ENCODE measurements at regions not wholly inside any gene's neighbourhood (a gene's known extent, or its start where the extent isn't known, plus 50 kb on each side); places are given as distances from the start of the nearest gene placed in this dataset.

DNA sequence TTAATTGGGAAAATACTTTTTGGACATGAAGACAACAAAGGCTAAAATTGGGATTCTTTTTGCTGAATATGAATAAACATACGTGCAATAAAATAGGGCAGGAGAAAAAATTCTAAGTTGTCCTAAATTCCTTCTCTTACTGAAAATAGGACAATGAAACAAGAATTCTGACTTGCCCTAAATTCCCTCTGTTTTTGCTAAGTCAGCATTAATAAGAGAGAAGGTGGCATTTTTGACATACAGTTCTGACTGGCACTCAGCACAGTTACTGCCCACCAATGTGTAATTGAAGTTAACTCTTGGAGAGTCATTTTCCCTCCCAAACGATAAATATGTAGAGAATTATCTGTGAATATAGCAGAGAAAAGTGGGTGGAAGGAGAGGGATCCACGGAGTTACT, 1021.1 kb upstream of the CDH8 start:
- no peak overlapping the region for H3K4me3 Mint-ChIP-seq
- peaks cover 10 to 15% of the 10 kb centered on the region in 2 donors for H3K9me3 Mint-ChIP-seq
- DNase-seq: no peak
- H3K4me1 Mint-ChIP-seq (ENCODE audit: low read depth): no peaks in the 10 kb centered on the region
- no peak for ATAC-seq (replicated peaks in 1 of 2)
- no peaks in the 10 kb centered on the region for H3K36me3 Mint-ChIP-seq (ENCODE audit: insufficient read depth in 2 of 2)
- no peaks in the 10 kb centered on the region for H3K27me3 Mint-ChIP-seq (ENCODE audit: low read depth)
- H3K27ac Mint-ChIP-seq: no peak overlapping the region

DNA sequence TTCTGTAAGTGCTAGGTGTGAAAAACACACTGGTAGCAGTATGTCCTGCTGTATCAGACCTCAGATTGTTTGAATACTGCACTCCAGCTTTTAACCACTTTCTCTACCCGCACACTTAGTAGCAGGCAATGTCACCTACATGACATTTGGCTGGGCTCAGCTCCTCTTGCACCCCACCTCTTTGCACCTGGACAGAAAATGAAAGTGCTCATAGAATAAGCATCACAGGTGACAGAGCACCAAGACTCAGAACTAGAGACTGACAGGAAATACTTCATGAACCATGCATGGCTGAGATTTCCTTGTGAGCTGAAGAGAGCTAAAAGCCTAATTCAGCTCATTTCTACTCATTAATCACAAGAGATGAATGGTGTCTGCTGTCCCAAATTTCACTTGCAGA, 1014.2 kb upstream of the CDH8 start:
- Mint-ChIP-seq H3K27me3 (ENCODE audit: low read depth) (no peaks in the 10 kb centered on the region), H3K36me3 (ENCODE audit: insufficient read depth in 2 of 2) (peaks cover 0 to 2% of the 10 kb centered on the region in 2 donors), H3K4me3 (no peak overlapping the region)

DNA sequence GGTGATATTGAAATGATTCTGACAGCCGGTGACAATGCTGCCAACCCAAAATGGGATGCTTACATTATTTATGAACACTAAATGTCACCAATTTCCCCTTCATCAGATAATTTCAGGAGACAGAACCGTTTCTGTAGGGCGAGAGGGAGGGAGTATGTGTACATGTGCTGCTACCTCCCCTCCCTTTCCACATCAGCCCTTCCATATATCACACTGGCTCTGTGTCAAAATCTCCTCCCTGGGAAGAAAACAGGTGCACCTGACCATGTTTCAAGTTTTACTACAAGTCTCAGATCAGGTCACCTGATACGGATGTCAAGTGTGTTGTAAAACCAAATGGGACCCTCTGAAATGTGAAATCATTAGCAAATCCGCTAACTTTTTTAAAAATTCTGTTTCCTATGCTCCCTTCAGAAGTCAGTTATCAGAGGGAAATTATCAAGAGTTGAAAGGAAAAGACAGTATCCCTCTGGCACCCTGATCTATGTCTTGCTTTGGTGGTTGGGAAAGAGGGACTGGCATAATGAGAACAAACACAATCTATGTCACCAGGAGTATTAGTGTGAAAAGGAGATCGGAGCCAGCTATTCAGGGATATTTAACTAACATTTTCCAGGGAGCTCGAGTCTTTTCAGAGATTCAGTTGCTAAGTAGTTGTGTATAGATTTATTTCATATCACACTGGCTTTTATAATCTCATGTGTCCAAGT, 1002.3 kb upstream of the CDH8 start:
- no peak for ATAC-seq (replicated peaks in 1 of 2)
- Mint-ChIP-seq H3K4me1 (ENCODE audit: low read depth) (no peaks in the 10 kb centered on the region), H3K9me3 (peaks cover 9 to 17% of the 10 kb centered on the region in 2 donors), H3K27me3 (ENCODE audit: low read depth) (no peaks in the 10 kb centered on the region), H3K36me3 (ENCODE audit: insufficient read depth in 2 of 2) (peaks cover 1 to 4% of the 10 kb centered on the region in 2 donors), H3K4me3 (no peak overlapping the region), H3K27ac (no peak overlapping the region)
- no peak for DNase-seq

More for the DNA sequence above, 1014.2 kb upstream of the CDH8 start:
- Mint-ChIP-seq H3K27ac (no peak overlapping the region), H3K9me3 (peaks cover 7 to 11% of the 10 kb centered on the region in 2 donors), H3K4me1 (ENCODE audit: low read depth) (no peaks in the 10 kb centered on the region)
- no peak for ATAC-seq (replicated peaks in 1 of 2)
- no peak for DNase-seq

DNA sequence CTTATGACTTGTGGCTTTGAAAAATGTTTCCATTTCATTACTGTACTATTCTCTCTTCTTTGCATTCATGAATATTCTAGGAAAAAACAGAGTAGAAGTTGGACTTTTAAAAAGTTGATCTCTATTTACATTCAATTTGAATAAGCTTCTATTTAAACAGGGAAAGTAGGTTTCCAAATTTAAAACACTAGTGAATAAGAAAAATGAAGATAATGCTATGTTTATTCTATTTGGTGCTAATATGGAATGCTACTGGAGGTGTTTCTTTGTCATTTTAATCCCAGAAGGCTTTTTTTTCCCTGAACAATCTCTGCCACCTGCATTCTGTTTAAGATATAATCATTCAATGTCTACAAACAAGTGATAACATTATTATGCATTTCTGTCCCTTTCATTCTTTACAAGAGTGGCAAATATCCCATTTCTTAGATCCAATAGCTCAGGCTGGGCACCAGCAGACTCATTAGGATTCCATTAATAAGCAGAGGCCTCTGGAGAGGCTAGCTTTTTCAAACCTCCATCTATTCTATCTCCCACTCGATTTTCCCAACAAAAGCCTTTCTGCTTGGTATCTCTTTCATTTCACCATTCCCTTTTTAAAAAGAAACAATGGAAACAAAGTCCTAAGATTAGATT, 1001.6 kb upstream of the CDH8 start:
- peaks cover 1 to 4% of the 10 kb centered on the region in 2 donors for H3K36me3 Mint-ChIP-seq (ENCODE audit: insufficient read depth in 2 of 2)
- H3K4me1 Mint-ChIP-seq (ENCODE audit: low read depth): no peaks in the 10 kb centered on the region
- DNase-seq: no peak
- no peak for ATAC-seq (replicated peaks in 1 of 2)
- no peak overlapping the region for H3K4me3 Mint-ChIP-seq
- no peak overlapping the region for H3K27ac Mint-ChIP-seq
- H3K9me3 Mint-ChIP-seq: peaks cover 9 to 17% of the 10 kb centered on the region in 2 donors
- H3K27me3 Mint-ChIP-seq (ENCODE audit: low read depth): no peaks in the 10 kb centered on the region

DNA sequence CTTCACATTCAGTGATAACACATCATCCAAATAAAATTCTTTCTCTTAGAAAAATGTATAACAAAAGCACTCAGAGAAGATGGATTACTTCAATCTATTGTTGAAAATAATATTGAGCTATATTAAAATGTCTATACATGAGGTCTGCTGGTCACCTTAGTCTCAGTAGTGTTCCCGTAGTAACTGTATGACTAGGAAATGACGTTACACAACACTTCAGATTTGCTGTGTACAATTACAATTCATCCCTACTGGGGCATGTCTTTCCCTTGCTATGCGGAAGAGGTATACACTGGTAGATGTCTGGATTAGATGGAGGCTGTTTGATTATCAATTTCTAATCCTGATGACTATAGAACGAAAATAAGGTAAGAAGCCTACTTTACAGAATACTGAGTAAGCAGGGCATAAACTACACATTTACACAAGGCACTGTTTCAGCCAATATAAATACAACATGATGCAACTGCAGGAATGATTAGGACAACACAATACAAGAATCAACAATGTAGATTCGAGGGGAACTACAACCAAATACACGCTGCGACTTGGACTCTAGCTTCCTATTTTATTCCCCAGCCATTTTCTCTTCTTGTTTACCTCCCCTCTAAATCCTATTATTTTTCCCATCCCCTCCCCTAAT, 982.5 kb upstream of the CDH8 start:
- Mint-ChIP-seq H3K4me3 (no peak overlapping the region), H3K4me1 (ENCODE audit: low read depth) (no peaks in the 10 kb centered on the region), H3K27me3 (ENCODE audit: low read depth) (no peaks in the 10 kb centered on the region), H3K27ac (no peak overlapping the region), H3K36me3 (ENCODE audit: insufficient read depth in 2 of 2) (peaks cover 0 to 4% of the 10 kb centered on the region in 2 donors), H3K9me3 (peaks cover 7% of the 10 kb centered on the region in 2 donors)
- ATAC-seq (replicated peaks in 1 of 2): no peak
- no peak for DNase-seq

DNA sequence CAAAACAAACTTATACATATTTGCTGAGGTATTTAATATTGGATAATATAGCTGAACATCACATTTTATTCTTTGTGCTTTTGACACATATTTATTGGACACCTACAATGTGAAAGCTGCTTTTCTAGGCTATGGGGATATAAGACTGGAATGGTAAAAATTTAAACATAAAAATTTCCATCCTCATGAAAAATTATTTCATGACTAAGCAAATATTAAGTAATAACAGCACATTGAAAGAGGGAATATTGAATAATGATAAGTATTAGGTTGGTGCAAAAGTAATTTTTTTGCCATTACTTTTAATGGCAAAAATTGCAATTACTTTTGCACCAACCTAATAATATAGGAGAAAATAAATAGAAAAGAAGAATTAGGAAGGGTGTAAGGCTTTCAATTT, 972.5 kb upstream of the CDH8 start:
- ATAC-seq (replicated peaks in 1 of 2): no peak
- Mint-ChIP-seq H3K27me3 (ENCODE audit: low read depth) (no peaks in the 10 kb centered on the region), H3K27ac (no peak overlapping the region), H3K4me1 (ENCODE audit: low read depth) (no peaks in the 10 kb centered on the region), H3K4me3 (no peak overlapping the region), H3K9me3 (peaks cover 17 to 21% of the 10 kb centered on the region in 2 donors), H3K36me3 (ENCODE audit: insufficient read depth in 2 of 2) (peaks cover 0 to 4% of the 10 kb centered on the region in 2 donors)
- DNase-seq: no peak

DNA sequence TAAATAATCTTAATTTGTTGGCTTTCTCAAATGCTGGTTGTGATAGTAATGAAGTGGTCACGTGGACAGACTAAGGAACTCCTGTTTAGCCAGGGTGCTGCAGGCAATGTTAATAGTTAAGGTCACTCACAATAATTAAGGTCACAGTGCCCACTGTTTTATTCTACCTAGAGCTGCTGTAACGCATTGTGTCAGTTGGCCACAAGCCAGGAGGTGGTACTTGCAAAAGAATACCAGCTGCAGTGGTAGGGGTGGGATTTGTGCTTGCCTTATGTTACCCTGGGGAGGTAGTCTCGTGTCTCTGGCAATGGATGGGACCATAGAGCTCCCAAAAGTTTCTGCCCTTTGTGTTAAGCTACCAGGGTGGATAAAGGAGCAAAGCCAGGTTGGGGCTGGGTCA, 969.1 kb upstream of the CDH8 start:
- Mint-ChIP-seq H3K27me3 (ENCODE audit: low read depth) (no peaks in the 10 kb centered on the region), H3K9me3 (peaks cover 14 to 21% of the 10 kb centered on the region in 2 donors), H3K4me1 (ENCODE audit: low read depth) (no peaks in the 10 kb centered on the region), H3K4me3 (no peak overlapping the region), H3K27ac (no peak overlapping the region), H3K36me3 (ENCODE audit: insufficient read depth in 2 of 2) (peaks cover 0 to 2% of the 10 kb centered on the region in 2 donors)
- no peak for ATAC-seq (replicated peaks in 1 of 2)
- no peak for DNase-seq

DNA sequence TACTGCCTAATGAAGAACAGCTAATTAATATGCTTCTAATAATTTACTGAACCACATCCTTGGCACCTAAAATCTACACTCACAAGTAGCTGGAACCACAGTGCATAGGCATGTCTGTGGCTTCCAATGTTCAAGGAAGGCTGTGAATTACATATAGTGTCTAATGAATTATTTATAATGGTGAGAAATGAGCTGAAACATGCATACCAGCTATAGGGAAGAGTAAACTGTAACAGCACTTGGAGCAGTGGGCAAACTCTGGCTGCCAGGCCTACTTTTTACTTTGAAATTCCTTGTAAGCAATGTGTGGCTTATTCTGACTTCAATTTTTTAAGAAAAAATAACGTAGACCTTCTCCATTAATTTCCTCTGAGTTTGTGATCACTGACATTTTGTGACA, 953.2 kb upstream of the CDH8 start:
- Mint-ChIP-seq H3K4me3 (no peak overlapping the region), H3K9me3 (peaks cover 2 to 9% of the 10 kb centered on the region in 2 donors), H3K36me3 (ENCODE audit: insufficient read depth in 2 of 2) (peaks cover 0 to 3% of the 10 kb centered on the region in 2 donors), H3K4me1 (ENCODE audit: low read depth) (no peaks in the 10 kb centered on the region), H3K27ac (no peak overlapping the region), H3K27me3 (ENCODE audit: low read depth) (no peaks in the 10 kb centered on the region)
- DNase-seq: no peak
- ATAC-seq (replicated peaks in 1 of 2): no peak

DNA sequence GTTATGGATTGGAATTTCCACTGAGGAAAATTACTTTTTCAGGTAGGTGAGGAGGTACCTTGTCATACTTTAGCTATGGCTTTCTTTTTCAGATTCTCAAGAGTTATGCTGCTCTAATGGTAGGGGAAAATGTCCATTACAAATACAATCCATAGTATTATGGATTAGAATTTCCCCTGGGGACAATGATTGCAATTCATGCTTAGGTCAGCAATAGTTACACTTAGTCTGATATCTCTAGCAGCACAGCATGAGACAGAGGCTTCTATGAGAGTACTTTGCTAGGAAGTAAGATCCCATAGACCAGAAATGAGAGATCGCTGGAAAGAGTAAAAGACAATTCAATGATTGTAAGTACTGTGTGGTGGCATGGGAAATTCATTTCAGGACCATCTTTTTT, 949.5 kb upstream of the CDH8 start:
- DNase-seq: no peak
- Mint-ChIP-seq H3K27me3 (ENCODE audit: low read depth) (no peaks in the 10 kb centered on the region), H3K36me3 (ENCODE audit: insufficient read depth in 2 of 2) (peaks cover 1 to 5% of the 10 kb centered on the region in 2 donors), H3K27ac (no peak overlapping the region), H3K9me3 (peaks cover 5 to 12% of the 10 kb centered on the region in 2 donors), H3K4me1 (ENCODE audit: low read depth) (no peaks in the 10 kb centered on the region), H3K4me3 (no peak overlapping the region)
- ATAC-seq (replicated peaks in 1 of 2): no peak

DNA sequence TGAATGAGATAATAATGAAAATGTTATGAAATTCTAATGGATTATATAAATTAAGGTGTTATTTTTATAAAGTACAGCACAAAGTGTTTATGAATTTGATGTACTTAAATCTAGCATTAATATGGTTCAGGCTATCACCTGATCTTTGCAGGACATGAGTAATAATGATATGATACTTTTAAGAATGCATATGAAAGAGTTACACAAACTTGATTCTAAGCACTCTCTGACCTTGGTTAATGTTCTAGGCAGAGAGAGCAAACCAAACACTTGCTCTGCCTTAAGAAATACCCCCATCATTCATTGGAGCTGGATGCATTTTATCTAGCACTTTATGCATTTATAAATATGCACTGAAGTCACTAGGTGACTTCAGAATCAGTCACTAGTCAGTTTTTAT, 942.2 kb upstream of the CDH8 start:
- Mint-ChIP-seq H3K4me1 (ENCODE audit: low read depth) (no peaks in the 10 kb centered on the region), H3K9me3 (peaks cover 9 to 10% of the 10 kb centered on the region in 2 donors), H3K27me3 (ENCODE audit: low read depth) (no peaks in the 10 kb centered on the region), H3K27ac (no peak overlapping the region), H3K4me3 (no peak overlapping the region), H3K36me3 (ENCODE audit: insufficient read depth in 2 of 2) (peaks cover 4 to 8% of the 10 kb centered on the region in 2 donors)
- DNase-seq (no peak), ATAC-seq (replicated peaks in 1 of 2) (no peak)

DNA sequence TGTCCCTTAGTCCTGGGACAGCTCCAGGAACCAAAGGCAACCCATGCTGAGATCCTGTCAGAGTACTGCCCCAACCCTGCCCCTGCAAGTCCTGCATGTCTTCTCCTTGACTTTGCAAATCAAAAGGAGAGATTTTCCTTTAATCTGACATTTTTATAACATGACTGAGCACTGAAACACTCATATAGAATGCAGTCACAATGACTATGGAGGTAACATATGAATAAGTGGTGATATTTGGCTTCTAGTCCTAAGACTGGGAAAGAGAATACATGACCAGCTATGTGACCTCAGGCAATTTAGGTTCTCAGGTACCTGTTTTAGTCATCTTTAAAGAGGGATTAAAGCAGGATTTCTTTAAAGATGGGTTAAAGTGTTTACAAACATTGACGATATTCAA, 941.6 kb upstream of the CDH8 start:
- ATAC-seq (replicated peaks in 1 of 2) (no peak), DNase-seq (no peak)
- Mint-ChIP-seq H3K27ac (no peak overlapping the region), H3K4me1 (ENCODE audit: low read depth) (no peaks in the 10 kb centered on the region), H3K27me3 (ENCODE audit: low read depth) (no peaks in the 10 kb centered on the region), H3K9me3 (peaks cover 8 to 11% of the 10 kb centered on the region in 2 donors), H3K4me3 (no peak overlapping the region), H3K36me3 (ENCODE audit: insufficient read depth in 2 of 2) (peaks cover 3 to 8% of the 10 kb centered on the region in 2 donors)

DNA sequence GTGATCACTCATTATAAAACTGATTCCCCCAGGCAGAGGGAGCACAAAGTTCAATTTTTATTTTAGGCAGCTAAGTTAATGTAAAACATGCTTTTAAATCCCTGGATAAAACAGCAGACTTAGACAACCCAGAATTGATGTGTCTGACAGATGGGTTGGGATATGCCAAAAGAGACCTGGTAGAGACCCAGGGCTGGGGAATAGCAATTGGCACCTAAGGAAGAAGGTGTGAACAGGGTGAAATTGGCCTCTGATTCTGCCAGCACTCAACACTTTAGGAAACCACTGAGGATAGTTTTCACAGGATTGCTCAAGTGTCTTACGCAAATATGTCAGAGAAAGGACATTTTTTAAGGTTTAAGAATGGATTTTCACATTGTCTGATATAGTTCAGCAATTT, 938.2 kb upstream of the CDH8 start:
- peaks cover 3 to 7% of the 10 kb centered on the region in 2 donors for H3K36me3 Mint-ChIP-seq (ENCODE audit: insufficient read depth in 2 of 2)

DNA sequence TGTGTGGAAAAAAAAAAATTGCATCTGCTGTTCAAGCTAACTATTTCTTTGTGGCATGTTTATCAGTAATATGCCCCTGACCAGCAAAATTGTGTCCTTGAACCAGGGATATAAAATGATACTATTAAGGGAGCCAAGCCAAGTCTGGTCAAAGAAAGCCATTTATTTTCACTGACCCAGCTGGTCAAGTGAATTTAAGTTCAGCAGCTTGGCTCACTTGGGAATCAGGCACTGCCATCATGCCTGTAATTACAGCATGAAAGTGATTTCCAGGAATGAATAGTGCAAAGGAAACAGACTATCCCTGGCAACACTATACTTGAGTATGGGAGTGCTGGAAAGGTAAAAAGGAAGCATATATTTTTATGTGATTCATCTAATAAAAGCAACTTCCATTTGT, 934.6 kb upstream of the CDH8 start:
- Mint-ChIP-seq H3K36me3 (ENCODE audit: insufficient read depth in 2 of 2) (peaks cover under 1 to 4% of the 10 kb centered on the region in 2 donors), H3K27me3 (ENCODE audit: low read depth) (no peaks in the 10 kb centered on the region), H3K4me3 (no peak overlapping the region), H3K9me3 (peaks cover 6 to 15% of the 10 kb centered on the region in 2 donors), H3K27ac (no peak overlapping the region), H3K4me1 (ENCODE audit: low read depth) (no peaks in the 10 kb centered on the region)
- DNase-seq: no peak
- ATAC-seq (replicated peaks in 1 of 2): no peak

More for the DNA sequence above, 938.2 kb upstream of the CDH8 start:
- Mint-ChIP-seq H3K27me3 (ENCODE audit: low read depth) (no peaks in the 10 kb centered on the region), H3K9me3 (peaks cover 9 to 17% of the 10 kb centered on the region in 2 donors), H3K4me3 (no peak overlapping the region), H3K27ac (no peak overlapping the region), H3K4me1 (ENCODE audit: low read depth) (no peaks in the 10 kb centered on the region)
- no peak for DNase-seq
- ATAC-seq (replicated peaks in 1 of 2): no peak
